GM13976 (cell line): ENCODE measurements at regions not wholly inside any gene's neighbourhood (a gene's known extent, or its start where the extent isn't known, plus 50 kb on each side); places are given as distances from the start of the nearest gene placed in this dataset.

Experiments
- DNase-seq: peaks from one replicate; pipeline ENCODE4 v3.0.0; 2012; ENCODE audit warnings: low spot score
- CTCF ChIP-seq: IDR thresholded peaks from 2 replicates; pipeline ENCODE4 v1.5.1; 2012; ENCODE audit warnings: borderline replicate concordance, mild to moderate bottlenecking; ENCODE audit not compliant: insufficient read depth; ENCODE audit errors: extremely low read depth, missing control alignments, control extremely low read depth
- in situ Hi-C: fragments of 300-500 bp; cut with MboI; formaldehyde crosslinking; loops from one replicate; pipeline ENCODE4 v1.12.0; 2022; ENCODE audit warnings: low sequenced_read_pairs, mixed read lengths, inconsistent platforms; ENCODE audit not compliant: unreplicated experiment

- DNase-seq = no peak
- TF ChIP-seq CTCF = no peak
- in situ Hi-C loops = no loop called here
Observed at GRCh38 chr4:137384476-137384875, 147.8 kb downstream of the PCDH18 start.

- no peak for TF ChIP-seq CTCF
- DNase-seq = no peak
- in situ Hi-C loops = no loop called here
Observed at GRCh38 chr4:137378821-137379220, 153.5 kb downstream of the PCDH18 start.

GRCh38 chr4:137378393-137378792, 153.9 kb downstream of the PCDH18 start:
- in situ Hi-C loops = no loop called here
- no peak for DNase-seq
- no peak for TF ChIP-seq CTCF

- TF ChIP-seq CTCF = no peak
- DNase-seq = no peak
- in situ Hi-C loops = no loop called here
Observed at GRCh38 chr4:137376312-137376711, 156.0 kb downstream of the PCDH18 start.

- TF ChIP-seq CTCF = no peak
- no peak for DNase-seq
- in situ Hi-C loops = no loop called here
Observed at GRCh38 chr4:137375111-137375850, 157.0 kb downstream of the PCDH18 start.

- in situ Hi-C loops = no loop called here
- no peak for TF ChIP-seq CTCF
- DNase-seq = no peak
Observed at GRCh38 chr4:137370679-137371078, 161.6 kb downstream of the PCDH18 start.
